GM12878 (cell line): ENCODE measurements at regions not wholly inside any gene's neighbourhood (a gene's known extent, or its start where the extent isn't known, plus 50 kb on each side); places are given as distances from the start of the nearest gene placed in this dataset.
A peak's percentile ranks its signal among the peaks of the same experiment; 100 is the strongest.

ENCODE experiments used
- CBFB ChIP-seq: IDR thresholded peaks from 2 replicates; pipeline ENCODE4 v1.6.1; 2016; ENCODE audit warnings: antibody characterized with exemption, low read depth
- CHD4 ChIP-seq: fragments of 200-600 bp; sonication (generic); IDR thresholded peaks from 2 replicates; pipeline ENCODE4 v1.6.1; 2016; ENCODE audit warnings: mild to moderate bottlenecking
- HCFC1 ChIP-seq: fragments of 150-350 bp; IDR thresholded peaks from 2 replicates; pipeline ENCODE4 v1.6.1; 2014; ENCODE audit warnings: low read length
- POLR2A ChIP-seq: IDR thresholded peaks from 2 replicates; pipeline ENCODE4 v1.6.1; 2011; ENCODE audit warnings: low read depth, mild to moderate bottlenecking, low read length
- SIN3A ChIP-seq: IDR thresholded peaks from 2 replicates; pipeline ENCODE4 v1.6.1; 2012; ENCODE audit warnings: low read depth, low read length, improper control_type of control experiment
- YY1 ChIP-seq: IDR thresholded peaks from 2 replicates; pipeline ENCODE4 v1.6.1; 2011; ENCODE audit warnings: low read depth, mild to moderate bottlenecking, low read length
- TF ChIP-seq, protein P1 (sequence below), 3 experiments: IDR thresholded peaks in 2 of 3; conservative IDR thresholded peaks in 1 of 3; 2 replicates each; pipeline ENCODE4 v1.5.1; 2011; ENCODE audit warnings: low read depth in 3 of 3, low read length in 3 of 3, mild to moderate bottlenecking in 3 of 3, control low read depth in 2 of 3, moderate library complexity in 2 of 3, inconsistent platforms in 1 of 3, mixed read lengths in 1 of 3; ENCODE audit not compliant: control insufficient read depth in 2 of 3, insufficient read depth in 1 of 3; ENCODE audit errors: extremely low read depth in 1 of 3
- TF ChIP-seq, protein P2 (sequence below): IDR thresholded peaks from 2 replicates; pipeline ENCODE4 v1.6.1; 2012; ENCODE audit warnings: low read depth, low read length, improper control_type of control experiment

DNA sequence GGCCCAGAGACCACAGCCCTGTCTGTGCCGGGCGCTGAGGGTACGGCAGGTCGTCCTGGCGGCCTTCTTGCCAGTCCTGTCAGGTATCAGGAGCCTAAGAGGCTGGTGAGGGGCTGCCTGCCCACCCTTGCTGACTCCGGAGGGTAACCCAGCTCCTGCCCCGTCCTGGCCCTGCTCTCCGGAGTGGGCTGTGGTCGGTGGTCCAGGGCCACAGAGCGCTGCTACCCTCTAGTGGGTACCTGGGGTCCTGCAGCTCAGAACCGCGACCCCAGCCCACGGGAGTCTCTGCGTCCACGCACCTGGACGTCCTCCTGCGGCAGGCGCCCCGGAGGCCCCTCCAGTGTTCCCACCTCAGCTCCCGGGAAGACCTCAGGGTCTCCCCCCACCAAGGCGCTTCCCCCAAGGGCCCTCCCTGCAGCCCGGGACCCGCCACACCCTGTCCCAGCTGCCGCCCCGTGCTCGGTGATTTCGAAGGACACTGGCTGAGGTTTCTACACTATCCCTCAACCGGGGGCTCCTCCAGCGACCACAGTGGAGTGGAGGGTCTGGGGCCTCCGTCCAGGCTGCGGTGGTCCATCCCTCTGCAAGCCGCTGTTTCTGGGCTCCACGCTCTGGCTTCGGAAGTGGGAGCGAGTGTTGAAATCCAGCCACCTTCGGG is 75.9 kb upstream of the FBRSL1 start:
- TF ChIP-seq, protein P1, sequence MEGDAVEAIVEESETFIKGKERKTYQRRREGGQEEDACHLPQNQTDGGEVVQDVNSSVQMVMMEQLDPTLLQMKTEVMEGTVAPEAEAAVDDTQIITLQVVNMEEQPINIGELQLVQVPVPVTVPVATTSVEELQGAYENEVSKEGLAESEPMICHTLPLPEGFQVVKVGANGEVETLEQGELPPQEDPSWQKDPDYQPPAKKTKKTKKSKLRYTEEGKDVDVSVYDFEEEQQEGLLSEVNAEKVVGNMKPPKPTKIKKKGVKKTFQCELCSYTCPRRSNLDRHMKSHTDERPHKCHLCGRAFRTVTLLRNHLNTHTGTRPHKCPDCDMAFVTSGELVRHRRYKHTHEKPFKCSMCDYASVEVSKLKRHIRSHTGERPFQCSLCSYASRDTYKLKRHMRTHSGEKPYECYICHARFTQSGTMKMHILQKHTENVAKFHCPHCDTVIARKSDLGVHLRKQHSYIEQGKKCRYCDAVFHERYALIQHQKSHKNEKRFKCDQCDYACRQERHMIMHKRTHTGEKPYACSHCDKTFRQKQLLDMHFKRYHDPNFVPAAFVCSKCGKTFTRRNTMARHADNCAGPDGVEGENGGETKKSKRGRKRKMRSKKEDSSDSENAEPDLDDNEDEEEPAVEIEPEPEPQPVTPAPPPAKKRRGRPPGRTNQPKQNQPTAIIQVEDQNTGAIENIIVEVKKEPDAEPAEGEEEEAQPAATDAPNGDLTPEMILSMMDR (IDR thresholded peaks at IDR 0.05 in 2 of 3, conservative IDR thresholded peaks at IDR 0.05 in 1 of 3; ENCODE audit: control insufficient read depth in 2 of 3, extremely low read depth in 1 of 3, insufficient read depth in 1 of 3, low read depth in 3 of 3, low read length in 3 of 3): peak; percentile 30 to 48 (median 40); a peak in 5 of 6 replicates
- TF ChIP-seq POLR2A (no peak), CHD4 (no peak), CBFB (no peak), YY1 (no peak), HCFC1 (no peak), SIN3A (no peak)
- TF ChIP-seq, protein P2, sequence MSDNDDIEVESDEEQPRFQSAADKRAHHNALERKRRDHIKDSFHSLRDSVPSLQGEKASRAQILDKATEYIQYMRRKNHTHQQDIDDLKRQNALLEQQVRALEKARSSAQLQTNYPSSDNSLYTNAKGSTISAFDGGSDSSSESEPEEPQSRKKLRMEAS: no peak
